ENCODE measurements at regions not wholly inside any gene's neighbourhood (a gene's known extent, or its start where the extent isn't known, plus 50 kb on each side); places are given as distances from the start of the nearest gene placed in this dataset.

GRCh38 chr4:157616741-157617472 is 396.4 kb downstream of the GRIA2 start:
- H3K27me3 Mint-ChIP-seq: no peaks in the 10 kb centered on the region
- H3K4me1 Mint-ChIP-seq: no peaks in the 10 kb centered on the region
- H3K9me3 Mint-ChIP-seq: peaks cover 0 to 2% (median 0%) of the 10 kb centered on the region in 7 donors
- no peak overlapping the region for H3K27ac Mint-ChIP-seq
- no peak overlapping the region for H3K4me3 Mint-ChIP-seq
- H3K36me3 Mint-ChIP-seq: no peaks in the 10 kb centered on the region
- DNase-seq (no peak), ATAC-seq (ENCODE audit: low read depth in 2 of 2) (no peak)

- Mint-ChIP-seq H3K36me3 (no peaks in the 10 kb centered on the region), H3K27me3 (no peaks in the 10 kb centered on the region), H3K4me3 (no peak overlapping the region), H3K27ac (no peak overlapping the region), H3K9me3 (peaks cover 0 to 4% (median 0%) of the 10 kb centered on the region in 7 donors), H3K4me1 (no peaks in the 10 kb centered on the region)
- DNase-seq: no peak
- ATAC-seq (ENCODE audit: low read depth in 2 of 2): no peak
These were observed 387.5 kb downstream of the GRIA2 start for GRCh38 chr4:157607996-157608395.

- Mint-ChIP-seq H3K36me3 (no peaks in the 10 kb centered on the region), H3K27me3 (no peaks in the 10 kb centered on the region), H3K27ac (no peak overlapping the region), H3K4me1 (no peaks in the 10 kb centered on the region), H3K9me3 (peaks cover 0 to 4% (median 0%) of the 10 kb centered on the region in 7 donors), H3K4me3 (no peak overlapping the region)
- DNase-seq (no peak), ATAC-seq (ENCODE audit: low read depth in 2 of 2) (no peak)
These were observed 380.1 kb downstream of the GRIA2 start for GRCh38 chr4:157600583-157600982.

GRCh38 chr4:157591245-157591644 is 370.7 kb downstream of the GRIA2 start:
- no peak for DNase-seq
- Mint-ChIP-seq H3K27me3 (no peaks in the 10 kb centered on the region), H3K4me3 (no peak overlapping the region), H3K4me1 (no peaks in the 10 kb centered on the region), H3K36me3 (no peaks in the 10 kb centered on the region), H3K27ac (no peak overlapping the region), H3K9me3 (peaks cover 0 to 4% (median 0%) of the 10 kb centered on the region in 7 donors)
- no peak for ATAC-seq (ENCODE audit: low read depth in 2 of 2)

GRCh38 chr4:157590679-157591078 is 370.2 kb downstream of the GRIA2 start:
- H3K36me3 Mint-ChIP-seq: no peaks in the 10 kb centered on the region
- DNase-seq: no peak
- no peak overlapping the region for H3K27ac Mint-ChIP-seq

GRCh38 chr4:157587681-157588423 is 367.3 kb downstream of the GRIA2 start:
- Mint-ChIP-seq H3K4me3 (no peak overlapping the region), H3K27ac (no peak overlapping the region), H3K27me3 (no peaks in the 10 kb centered on the region), H3K9me3 (peaks cover 0 to 4% (median 0%) of the 10 kb centered on the region in 7 donors), H3K4me1 (no peaks in the 10 kb centered on the region), H3K36me3 (no peaks in the 10 kb centered on the region)
- no peak for DNase-seq
- no peak for ATAC-seq (ENCODE audit: low read depth in 2 of 2)

More at GRCh38 chr4:157590679-157591078, 370.2 kb downstream of the GRIA2 start:
- no peak overlapping the region for H3K4me3 Mint-ChIP-seq
- H3K4me1 Mint-ChIP-seq: no peaks in the 10 kb centered on the region
- H3K9me3 Mint-ChIP-seq: peaks cover 0 to 4% (median 0%) of the 10 kb centered on the region in 7 donors
- no peak for ATAC-seq (ENCODE audit: low read depth in 2 of 2)
- H3K27me3 Mint-ChIP-seq: no peaks in the 10 kb centered on the region

- Mint-ChIP-seq H3K27me3 (no peaks in the 10 kb centered on the region), H3K9me3 (peaks cover 0 to 13% (median 6%) of the 10 kb centered on the region in 7 donors), H3K4me1 (no peaks in the 10 kb centered on the region), H3K4me3 (no peak overlapping the region), H3K27ac (no peak overlapping the region), H3K36me3 (no peaks in the 10 kb centered on the region)
- DNase-seq (no peak), ATAC-seq (ENCODE audit: low read depth in 2 of 2) (no peak)
These were observed 361.6 kb downstream of the GRIA2 start for GRCh38 chr4:157582141-157582540.

GRCh38 chr4:157576671-157577217 is 356.2 kb downstream of the GRIA2 start:
- Mint-ChIP-seq H3K9me3 (peaks cover 0 to 12% (median 3%) of the 10 kb centered on the region in 7 donors), H3K4me3 (no peak overlapping the region), H3K4me1 (no peaks in the 10 kb centered on the region), H3K27ac (no peak overlapping the region), H3K36me3 (no peaks in the 10 kb centered on the region), H3K27me3 (no peaks in the 10 kb centered on the region)
- DNase-seq (no peak), ATAC-seq (ENCODE audit: low read depth in 2 of 2) (no peak)

GRCh38 chr4:157575339-157575738 is 354.8 kb downstream of the GRIA2 start:
- H3K27me3 Mint-ChIP-seq: no peaks in the 10 kb centered on the region
- peaks cover 0 to 12% (median 2%) of the 10 kb centered on the region in 7 donors for H3K9me3 Mint-ChIP-seq
- DNase-seq (no peak), ATAC-seq (ENCODE audit: low read depth in 2 of 2) (no peak)
- H3K4me1 Mint-ChIP-seq: no peaks in the 10 kb centered on the region
- H3K4me3 Mint-ChIP-seq: no peak overlapping the region
- H3K36me3 Mint-ChIP-seq: no peaks in the 10 kb centered on the region
- H3K27ac Mint-ChIP-seq: no peak overlapping the region

GRCh38 chr4:157574606-157575005 is 354.1 kb downstream of the GRIA2 start:
- H3K4me3 Mint-ChIP-seq: no peak overlapping the region
- H3K27ac Mint-ChIP-seq: no peak overlapping the region
- no peaks in the 10 kb centered on the region for H3K36me3 Mint-ChIP-seq
- no peak for ATAC-seq (ENCODE audit: low read depth in 2 of 2)
- no peaks in the 10 kb centered on the region for H3K4me1 Mint-ChIP-seq
- H3K9me3 Mint-ChIP-seq: peaks cover 0 to 11% (median 0%) of the 10 kb centered on the region in 7 donors
- no peaks in the 10 kb centered on the region for H3K27me3 Mint-ChIP-seq
- no peak for DNase-seq

- DNase-seq: no peak
- no peak overlapping the region for H3K27ac Mint-ChIP-seq
- H3K4me1 Mint-ChIP-seq: no peaks in the 10 kb centered on the region
- H3K9me3 Mint-ChIP-seq: peaks cover 0 to 5% (median 0%) of the 10 kb centered on the region in 7 donors
- H3K36me3 Mint-ChIP-seq: no peaks in the 10 kb centered on the region
- no peaks in the 10 kb centered on the region for H3K27me3 Mint-ChIP-seq
- no peak for ATAC-seq (ENCODE audit: low read depth in 2 of 2)
- no peak overlapping the region for H3K4me3 Mint-ChIP-seq
These were observed 352.4 kb downstream of the GRIA2 start for GRCh38 chr4:157572951-157573350.

- no peaks in the 10 kb centered on the region for H3K4me1 Mint-ChIP-seq
- DNase-seq (no peak), ATAC-seq (ENCODE audit: low read depth in 2 of 2) (no peak)
- peaks cover 0 to 5% (median 0%) of the 10 kb centered on the region in 7 donors for H3K9me3 Mint-ChIP-seq
- no peak overlapping the region for H3K4me3 Mint-ChIP-seq
- H3K27ac Mint-ChIP-seq: no peak overlapping the region
- H3K27me3 Mint-ChIP-seq: no peaks in the 10 kb centered on the region
- no peaks in the 10 kb centered on the region for H3K36me3 Mint-ChIP-seq
These were observed 351.8 kb downstream of the GRIA2 start for GRCh38 chr4:157572284-157572683.

GRCh38 chr4:157564771-157565170 is 344.2 kb downstream of the GRIA2 start:
- H3K9me3 Mint-ChIP-seq: peaks cover 0 to 8% (median 0%) of the 10 kb centered on the region in 7 donors
- no peak overlapping the region for H3K27ac Mint-ChIP-seq
- no peaks in the 10 kb centered on the region for H3K27me3 Mint-ChIP-seq
- DNase-seq (no peak), ATAC-seq (ENCODE audit: low read depth in 2 of 2) (no peak)
- no peak overlapping the region for H3K4me3 Mint-ChIP-seq
- H3K4me1 Mint-ChIP-seq: no peaks in the 10 kb centered on the region
- H3K36me3 Mint-ChIP-seq: no peaks in the 10 kb centered on the region

GRCh38 chr4:157564218-157564617 is 343.7 kb downstream of the GRIA2 start:
- no peak overlapping the region for H3K27ac Mint-ChIP-seq
- H3K4me1 Mint-ChIP-seq: no peaks in the 10 kb centered on the region
- ATAC-seq (ENCODE audit: low read depth in 2 of 2) (no peak), DNase-seq (no peak)
- no peaks in the 10 kb centered on the region for H3K36me3 Mint-ChIP-seq
- H3K4me3 Mint-ChIP-seq: no peak overlapping the region
- H3K9me3 Mint-ChIP-seq: peaks cover 0 to 6% (median 0%) of the 10 kb centered on the region in 7 donors
- H3K27me3 Mint-ChIP-seq: no peaks in the 10 kb centered on the region
